ENCODE measurements at regions not wholly inside any gene's neighbourhood (a gene's known extent, or its start where the extent isn't known, plus 50 kb on each side); places are given as distances from the start of the nearest gene placed in this dataset.
A peak's percentile ranks its signal among the peaks of the same experiment; 100 is the strongest.
"Not testable (repeated sequence)": the region's sequence is repeated elsewhere in the genome, so short reads cannot be mapped to it uniquely, and the experiment has no call there.

DNA sequence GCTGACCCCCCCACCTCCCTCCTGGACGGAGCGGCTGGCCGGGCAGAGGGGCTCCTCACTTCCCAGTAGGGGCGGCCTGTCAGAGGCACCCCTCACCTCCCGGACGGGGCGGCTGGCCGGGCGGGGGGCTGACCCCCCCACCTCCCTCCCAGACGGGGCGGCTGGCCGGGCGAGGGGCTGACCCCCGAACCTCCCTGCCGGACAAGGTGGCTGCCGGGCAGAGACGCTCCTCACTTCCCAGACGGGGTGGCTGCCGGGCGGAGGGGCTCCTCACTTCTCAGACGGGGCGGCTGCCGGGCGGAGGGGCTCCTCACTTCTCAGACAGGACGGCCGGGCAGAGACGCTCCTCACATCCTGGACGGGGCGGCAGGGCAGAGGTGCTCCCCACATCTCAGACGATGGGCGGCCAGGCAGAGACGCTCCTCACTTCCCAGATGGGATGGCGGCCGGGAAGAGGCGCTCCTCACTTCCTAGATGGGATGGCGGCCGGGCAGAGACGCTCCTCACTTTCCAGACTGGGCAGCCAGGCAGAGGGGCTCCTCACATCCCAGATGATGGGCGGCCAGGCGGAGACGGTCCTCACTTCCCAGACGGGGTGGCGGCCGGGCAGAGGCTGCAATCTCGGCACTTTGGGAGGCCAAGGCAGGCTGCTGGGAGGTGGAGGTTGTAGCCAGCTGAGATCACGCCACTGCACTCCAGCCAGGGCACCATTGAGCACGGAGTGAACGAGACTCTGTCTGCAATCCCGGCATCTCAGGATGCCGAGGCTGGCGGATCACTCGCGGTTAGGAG, 66.2 kb upstream of the PAPPA2 start:
- not testable (repeated sequence) for DNase-seq (ENCODE audit: low read depth)

DNA sequence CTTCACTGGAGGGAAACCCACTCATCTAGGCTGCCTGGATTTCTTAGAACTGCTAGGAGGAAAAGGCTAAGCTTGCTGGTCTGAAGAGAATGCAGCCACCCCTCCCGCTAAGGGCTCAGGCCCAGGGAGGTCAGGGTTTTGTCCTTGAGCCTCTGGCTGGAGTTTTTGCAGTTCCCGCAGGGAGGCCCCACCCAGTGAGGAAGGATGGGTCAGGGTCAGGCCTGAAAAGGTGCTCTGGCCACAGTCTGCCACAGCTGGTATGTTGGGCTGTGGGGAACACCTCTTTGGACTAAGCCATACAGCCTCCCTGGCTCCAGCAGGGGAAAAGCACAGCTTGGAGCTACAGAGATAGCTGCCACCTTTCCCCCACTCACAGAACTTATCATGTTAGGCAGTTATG, 71.4 kb upstream of the PAPPA2 start:
- DNase-seq (ENCODE audit: low read depth): no peak

DNA sequence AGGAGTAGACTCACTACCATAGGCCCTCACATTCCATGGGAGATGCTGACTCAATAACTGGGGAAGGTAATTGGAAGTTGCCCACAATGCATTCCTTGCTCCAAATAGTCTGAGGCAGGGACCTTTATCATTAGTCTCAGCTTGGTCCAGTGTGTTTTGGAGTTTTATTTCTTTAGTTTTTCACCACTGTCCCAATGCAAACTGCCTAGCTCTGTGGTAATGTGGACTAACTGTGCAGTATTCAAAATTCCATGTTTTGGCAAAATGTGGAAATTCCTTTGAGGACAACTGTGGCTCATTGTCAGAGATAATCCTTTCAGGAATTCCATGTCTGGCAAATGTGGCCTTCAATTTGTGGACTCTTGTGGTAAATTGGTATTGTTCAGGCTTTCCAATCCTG, 78.1 kb upstream of the PAPPA2 start:
- no peak for DNase-seq (ENCODE audit: low read depth)

DNA sequence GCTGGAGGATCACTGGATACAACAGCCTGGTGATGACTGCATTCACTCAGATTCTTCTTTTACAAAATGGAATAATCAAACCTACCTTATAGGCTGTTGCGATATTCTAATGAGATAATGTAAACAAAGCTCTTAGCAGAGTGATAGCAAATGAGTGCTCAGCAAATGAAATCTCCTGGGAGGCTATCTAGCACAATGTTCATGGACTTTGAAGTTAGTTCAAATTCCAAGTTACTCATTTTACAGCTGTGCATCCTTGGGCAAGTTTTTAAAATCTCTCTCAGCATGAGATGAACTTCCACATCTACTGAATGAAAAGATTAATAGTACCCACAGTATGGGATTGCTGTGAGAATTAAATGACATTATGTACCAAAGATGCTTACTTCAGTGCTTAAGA, 80.8 kb upstream of the PAPPA2 start:
- DNase-seq (ENCODE audit: low read depth): no peak

DNA sequence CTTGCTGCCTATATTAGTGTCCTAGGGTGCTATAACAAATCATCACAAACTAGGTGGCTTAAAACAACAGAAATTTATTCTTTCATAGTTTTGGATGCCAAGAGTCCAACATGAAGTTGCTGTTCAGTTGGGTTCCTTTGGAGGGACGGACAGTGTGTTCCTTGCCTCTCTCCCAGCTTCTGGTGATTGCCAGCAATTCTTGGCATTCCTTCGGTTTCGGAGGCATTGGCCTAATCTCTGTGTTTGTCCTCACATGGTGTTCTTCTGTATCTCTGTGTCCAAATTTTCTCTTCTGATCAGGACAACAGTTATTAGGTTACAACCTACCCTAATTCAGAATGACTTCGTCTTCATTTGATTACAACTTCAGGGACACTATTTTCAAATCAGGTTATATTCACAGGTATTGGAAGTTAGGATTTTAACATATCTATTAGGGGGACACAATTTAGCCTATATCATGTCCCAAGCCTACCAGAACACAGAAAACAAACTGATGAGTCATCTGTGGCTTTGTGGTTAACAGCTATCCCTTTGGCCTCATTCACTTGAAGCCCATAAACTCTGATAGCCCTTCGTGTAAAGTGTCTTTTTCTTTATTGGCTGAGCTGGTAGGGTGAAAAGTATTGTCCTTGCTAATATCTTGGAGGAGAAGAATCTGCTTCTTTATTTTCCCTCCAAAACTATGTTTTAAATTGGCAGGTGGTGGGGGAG, 83.2 kb upstream of the PAPPA2 start:
- no peak for DNase-seq (ENCODE audit: low read depth)

DNA sequence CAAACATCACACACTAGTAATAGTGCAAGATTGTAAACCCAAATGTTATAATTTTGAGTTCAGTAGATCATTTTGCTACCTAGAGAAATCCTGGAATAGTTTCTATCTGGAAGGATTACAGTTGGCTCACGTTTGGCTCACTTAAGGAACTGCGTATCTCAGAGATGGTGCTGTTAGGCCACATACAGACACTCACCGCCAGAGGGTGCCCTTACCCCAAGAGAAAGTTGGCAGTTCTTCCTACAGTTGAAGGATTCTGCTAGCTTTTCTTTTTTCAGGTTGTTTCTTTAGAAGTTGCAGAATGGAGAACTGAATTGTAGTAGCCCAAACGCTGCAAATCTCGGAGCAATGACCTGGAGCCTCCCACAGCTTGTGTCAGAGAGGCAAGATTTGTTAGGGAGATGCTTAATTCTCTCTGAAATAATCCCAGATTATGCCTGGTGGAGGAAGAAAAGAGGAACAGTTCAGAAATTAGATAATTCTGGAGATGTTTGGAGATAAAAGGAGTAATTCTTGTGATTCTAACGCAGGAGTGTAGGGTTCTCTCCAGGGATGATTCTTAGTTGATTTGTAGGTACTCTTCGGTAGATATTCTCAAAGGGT, 87.9 kb upstream of the PAPPA2 start:
- DNase-seq (ENCODE audit: low read depth): peak; percentile 12

DNA sequence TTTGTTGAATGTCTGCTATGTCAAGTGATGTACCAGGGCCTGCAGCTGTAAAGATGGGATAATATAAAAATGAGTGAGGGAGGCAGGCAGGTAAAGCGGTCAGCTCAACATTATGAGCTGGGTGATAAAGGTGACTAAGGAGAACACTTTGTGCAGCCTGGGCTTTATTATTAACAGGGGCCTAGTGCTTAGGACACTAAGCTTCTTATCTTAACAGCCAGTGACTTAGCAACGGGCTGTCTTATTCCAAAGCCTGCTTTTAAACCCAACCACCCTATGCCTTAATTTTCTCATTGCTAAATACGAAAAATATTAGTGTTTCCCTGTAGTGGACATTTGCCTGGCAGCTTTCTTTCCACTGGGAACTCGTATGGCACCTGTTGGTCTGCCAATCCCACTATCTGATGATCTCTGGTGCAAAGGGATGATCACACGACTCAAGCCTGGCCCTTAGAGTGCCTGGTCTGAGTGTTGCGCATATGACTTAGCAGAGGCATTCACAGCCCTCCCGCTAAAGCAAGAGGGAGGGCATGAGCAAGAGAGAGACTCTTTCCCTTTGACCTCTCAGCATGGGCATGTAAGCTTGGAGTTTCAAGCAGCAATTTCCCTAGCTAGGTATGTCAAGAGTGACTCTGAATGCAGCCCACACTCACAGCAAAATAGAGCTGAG, 98.6 kb upstream of the PAPPA2 start:
- no peak for DNase-seq (ENCODE audit: low read depth)

DNA sequence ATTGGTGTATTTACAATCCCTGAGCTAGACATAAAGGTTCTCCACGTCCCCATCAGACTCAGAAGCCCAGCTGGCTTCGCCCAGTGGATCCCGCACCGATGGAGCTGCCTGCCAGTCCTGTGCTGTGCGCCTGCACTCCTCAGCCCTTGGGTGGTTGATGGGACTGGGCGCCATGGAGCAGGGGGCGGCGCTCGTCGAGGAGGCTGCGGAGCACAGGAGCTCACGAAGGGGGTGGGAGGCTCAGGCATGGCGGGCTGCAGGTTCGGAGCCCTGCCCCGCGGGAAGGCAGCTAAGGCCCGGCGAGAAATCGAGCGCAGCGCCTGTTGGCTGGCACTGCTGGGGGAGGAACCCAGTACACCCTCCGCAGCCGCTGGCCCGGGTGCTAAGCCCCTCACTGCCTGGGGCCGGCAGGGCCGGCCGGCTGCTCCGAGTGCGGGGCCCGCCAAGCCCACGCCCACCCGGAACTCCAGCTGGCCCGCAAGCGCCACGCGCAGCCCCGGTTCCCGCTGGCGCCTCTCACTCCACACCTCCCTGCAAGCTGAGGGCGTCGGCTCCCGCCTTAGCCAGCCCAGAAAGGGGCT, 113.8 kb upstream of the PAPPA2 start:
- not testable (repeated sequence) for DNase-seq (ENCODE audit: low read depth)

DNA sequence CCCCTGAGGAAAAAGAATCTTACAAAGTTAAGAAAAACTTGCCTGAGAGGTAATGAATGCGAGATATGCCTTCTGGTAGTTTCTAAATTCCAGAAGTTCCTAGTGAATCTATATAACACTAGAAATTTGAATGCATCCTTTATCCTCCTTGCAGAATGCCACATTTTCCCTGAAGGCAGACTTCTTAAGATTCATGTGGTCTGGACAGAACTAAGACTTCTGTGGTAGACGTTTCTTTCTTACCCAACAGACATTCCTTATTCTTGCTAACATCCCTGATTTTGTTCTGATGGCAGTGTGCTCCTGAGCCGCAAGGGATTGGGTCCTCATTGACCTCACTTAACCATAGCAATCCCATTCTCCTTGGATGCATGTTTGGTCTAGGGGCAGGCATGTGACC, 121.3 kb upstream of the PAPPA2 start:
- no peak for DNase-seq (ENCODE audit: low read depth)

DNA sequence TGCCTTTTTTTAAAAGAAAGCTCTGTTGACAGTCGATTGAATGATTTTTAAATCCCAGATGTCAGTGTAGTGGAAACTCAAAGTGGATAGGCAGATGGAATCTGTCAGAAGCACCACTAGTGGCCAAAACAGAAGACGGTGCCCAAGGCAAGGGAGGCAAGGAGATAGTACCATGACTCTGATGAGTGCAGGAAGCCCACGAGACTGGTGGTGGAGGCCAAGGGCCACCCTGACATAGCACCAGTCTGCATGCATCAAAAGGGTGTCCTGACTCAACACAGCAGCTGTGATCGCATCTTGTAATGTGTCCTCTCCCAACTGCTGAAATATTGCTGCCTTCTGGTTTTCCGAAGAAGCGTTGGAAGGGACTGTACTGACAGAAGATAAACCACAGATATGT, 124.1 kb upstream of the PAPPA2 start:
- no peak for DNase-seq (ENCODE audit: low read depth)

DNA sequence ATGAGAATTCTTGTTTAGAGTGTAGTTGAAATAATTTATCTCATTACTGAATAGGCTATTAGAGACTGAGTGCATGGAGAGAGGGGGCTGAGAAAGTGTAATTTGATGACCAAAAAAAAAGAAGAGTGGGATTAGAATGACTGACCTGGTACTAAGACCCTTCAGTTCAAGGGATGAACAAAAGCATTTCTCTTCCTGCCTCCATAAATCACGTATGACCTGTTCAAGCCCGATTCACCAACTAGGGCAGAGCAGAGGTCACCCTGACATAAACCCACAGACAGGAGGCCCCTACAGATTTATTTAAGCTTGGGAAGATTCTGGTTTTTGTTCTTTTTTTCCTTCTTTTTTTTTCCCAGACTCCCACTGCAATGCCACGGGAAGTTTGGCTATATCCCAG, 123.7 kb upstream of the COP1 start:
- DNase-seq (ENCODE audit: low read depth): no peak

DNA sequence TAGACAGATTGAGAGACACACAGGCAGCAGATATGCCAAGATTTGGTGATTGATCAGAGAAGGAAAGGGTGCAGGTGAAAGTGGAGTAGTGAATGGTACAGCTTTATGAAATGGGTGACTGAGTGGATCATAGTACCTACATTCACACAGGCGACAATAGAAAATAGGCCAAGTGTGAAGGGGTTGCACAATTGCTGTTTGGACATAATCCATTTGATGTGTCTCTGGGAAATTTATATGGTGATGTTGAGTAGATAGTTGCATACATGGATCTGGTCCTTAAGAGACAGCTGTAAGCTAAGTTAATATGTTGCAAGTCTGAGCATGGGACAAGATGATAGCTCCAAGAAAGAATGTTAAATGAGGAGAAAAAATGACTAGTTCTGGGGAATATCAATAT, 118.6 kb upstream of the COP1 start:
- DNase-seq (ENCODE audit: low read depth): no peak

DNA sequence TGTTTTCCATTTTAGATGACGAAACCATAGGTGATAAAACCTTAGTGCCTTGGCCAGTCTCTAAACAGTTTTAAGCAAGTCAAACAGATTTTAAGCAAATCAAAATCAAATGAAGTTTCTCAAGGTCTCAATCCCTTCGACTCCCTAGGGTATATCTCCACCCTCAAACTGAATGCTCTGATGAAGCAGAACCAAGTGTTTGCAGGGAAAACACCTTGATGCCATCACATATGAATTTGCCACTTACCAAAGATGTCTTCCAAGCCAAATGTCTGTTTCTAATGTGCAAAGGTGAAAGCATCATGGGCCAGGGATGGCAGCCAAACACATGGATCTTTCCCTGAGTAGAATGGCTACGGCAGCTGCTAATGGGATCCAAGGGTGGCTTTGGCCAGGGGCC, 116.4 kb upstream of the COP1 start:
- DNase-seq (ENCODE audit: low read depth): no peak

DNA sequence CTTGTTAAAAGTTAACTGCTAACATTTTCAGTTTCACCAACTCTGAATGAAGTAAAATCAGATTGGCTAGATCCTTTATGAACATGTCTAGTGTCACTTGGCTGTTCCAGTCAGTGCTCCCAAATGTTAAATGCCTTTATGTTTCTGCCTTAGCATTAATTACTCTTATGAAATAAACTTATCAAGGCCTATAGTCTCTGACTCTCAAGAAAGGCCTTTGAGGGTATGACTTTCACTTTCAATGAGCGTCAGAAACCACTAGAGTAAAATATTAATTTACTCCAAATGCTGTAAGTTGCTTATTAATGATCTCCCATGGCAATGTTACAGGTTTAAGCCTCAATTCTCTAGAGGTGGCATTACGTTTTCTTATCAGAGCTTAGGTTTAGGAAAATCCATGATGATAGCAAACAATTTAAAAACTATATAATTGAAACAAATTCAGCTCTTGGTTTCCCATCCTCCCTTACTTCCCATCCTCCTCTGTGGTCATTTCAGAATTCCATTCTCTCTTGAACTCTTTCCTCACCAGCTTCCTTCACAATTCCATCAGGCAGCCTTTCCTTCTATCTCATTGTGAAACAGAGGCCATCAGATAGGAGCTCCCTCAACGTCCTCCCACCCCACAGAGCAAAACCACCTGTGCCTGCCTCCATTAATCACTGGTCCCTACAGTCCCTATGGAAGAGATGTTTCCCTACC, 108.6 kb upstream of the COP1 start:
- no peak for DNase-seq (ENCODE audit: low read depth)

DNA sequence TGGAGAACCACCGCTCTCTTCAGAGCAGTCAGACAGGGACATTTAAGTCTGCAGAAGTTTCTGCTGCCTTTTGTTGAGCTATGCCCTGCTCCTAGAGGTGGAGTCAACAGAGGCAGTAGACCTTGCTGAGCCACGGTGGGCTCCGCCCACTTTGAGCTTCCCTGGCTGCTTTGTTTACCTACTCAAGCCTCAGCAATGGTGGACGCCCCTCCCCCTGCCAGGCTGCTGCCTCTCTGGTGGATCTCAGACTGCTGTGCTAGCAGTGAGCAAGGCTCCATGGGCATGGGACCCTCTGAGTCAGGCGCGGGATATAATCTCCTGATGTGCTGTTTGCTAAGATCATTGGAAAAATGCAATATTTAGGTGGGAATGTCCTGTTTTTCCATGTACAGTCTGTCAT, 89.5 kb upstream of the COP1 start:
- DNase-seq (ENCODE audit: low read depth): not testable (repeated sequence)

DNA sequence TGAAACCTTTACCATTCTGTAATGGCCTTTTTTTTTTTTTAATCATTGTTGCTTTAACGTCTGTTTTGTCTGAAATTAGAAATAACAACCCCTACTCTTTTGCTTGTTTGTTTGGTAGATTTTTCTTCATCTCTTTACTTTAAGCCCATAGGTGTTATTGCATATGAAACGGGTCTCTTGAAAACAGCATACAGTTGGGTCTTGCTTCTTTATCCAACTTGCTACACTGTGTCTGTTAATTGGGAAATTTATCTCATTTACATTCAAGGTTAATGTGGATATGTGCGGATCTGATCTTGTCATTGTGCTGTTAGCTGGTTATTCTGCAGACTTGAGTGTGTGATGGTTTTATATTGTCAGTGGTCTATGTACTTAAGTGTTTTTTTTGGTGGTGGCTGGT, 78.9 kb upstream of the COP1 start:
- DNase-seq (ENCODE audit: low read depth): no peak

DNA sequence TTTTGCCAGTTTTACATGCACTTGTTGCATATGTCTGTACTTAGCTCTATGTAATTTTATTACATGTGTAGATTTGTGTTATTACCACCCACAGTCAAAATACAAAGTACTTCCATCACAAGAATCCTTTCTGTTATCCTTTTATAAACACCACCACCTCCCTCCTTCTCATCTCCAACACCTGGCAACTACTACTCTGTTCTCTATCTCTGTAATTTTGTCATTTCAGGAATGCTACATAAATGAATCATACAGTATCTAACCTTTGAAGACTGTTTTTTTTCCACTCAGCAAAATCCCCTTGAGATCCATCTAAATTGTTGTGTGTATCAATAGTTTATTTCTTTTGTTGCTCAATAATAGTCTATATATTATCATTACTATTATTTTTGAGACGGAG, 64.5 kb upstream of the COP1 start:
- DNase-seq (ENCODE audit: low read depth): no peak

All from activated T-helper 1 cell treated with Interleukin-2 at 50 U/mL for 16 hours (primary cell).